ENCODE measurements at regions not wholly inside any gene's neighbourhood (a gene's known extent, or its start where the extent isn't known, plus 50 kb on each side); places are given as distances from the start of the nearest gene placed in this dataset.

- DNase-seq: no peak
Observed at GRCh38 chr3:150057227-150057626, 86.5 kb upstream of the PFN2 start.

- no peak for DNase-seq
Observed at GRCh38 chr3:150055332-150055731, 84.6 kb upstream of the PFN2 start.

- no peak for DNase-seq
Observed at GRCh38 chr3:150054635-150055034, 83.9 kb upstream of the PFN2 start.

GRCh38 chr3:150050510-150050909, 79.8 kb upstream of the PFN2 start:
- DNase-seq: no peak

GRCh38 chr3:150049317-150049716, 78.6 kb upstream of the PFN2 start:
- no peak for DNase-seq

DNA sequence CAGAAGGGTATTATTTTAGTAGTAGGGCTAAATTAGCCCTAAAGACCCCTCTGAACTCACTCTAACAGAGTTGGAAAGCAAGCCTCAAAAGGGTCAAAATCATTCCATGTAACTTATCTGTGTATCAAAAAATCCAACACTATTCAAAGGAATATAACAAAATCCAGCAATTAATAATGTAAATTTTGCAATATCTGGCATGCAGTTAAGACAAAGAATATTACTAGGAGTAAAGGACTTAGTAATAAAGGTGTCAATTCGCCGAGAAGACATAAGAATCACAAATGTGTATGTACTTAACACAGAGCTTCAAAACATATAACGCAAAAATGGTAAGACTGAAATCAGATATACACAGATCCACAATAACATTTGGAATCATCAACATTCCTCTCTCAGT, 71.2 kb upstream of the PFN2 start:
- no peak for DNase-seq

- no peak for DNase-seq
Observed at GRCh38 chr3:150040097-150040496, 69.4 kb upstream of the PFN2 start.

DNA sequence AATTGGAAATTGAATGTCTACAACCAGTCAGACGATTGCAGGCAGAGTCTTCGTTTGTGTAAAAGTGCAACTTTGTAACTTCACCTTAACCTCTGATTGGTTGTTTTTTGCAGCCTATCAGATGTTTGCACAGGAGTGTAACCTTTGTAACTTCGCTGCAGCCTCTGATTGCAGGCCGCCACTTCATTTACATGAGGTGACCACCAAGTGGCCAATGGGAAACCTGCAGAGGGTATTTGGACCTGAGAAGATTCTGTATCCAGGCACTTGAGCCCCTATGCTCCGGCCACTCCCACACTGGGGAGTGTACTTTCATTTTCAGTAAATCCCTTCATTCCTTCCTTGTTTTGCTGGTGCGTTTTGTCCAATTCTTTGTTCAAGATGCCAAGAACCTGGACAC, 68.1 kb upstream of the PFN2 start:
- no peak for DNase-seq

GRCh38 chr3:150036780-150037179, 66.1 kb upstream of the PFN2 start:
- no peak for DNase-seq

GRCh38 chr3:150035910-150036612, 65.4 kb upstream of the PFN2 start:
- DNase-seq: no peak

DNA sequence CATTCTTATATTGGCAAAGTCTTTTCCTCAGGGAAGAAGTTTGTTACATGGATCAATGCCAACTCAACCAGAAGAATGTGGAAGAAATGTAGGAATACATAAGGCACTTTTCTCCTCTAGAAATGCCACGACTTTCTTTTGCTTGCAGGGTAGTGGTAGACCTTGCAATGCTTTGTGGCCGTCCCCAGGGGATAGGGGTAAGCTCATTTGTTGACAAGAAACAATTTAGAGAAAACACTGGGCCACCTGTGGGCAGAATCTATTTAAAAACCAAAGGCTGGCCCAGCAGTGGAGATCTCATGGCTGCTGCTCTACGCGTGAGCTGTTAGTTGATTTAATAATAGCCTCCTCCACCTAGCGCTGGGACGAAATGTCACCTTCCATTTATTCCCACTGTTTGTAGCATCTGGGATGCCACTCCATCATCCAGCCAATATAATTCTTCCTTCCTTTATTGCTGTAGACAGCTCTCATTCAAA, 64.6 kb upstream of the PFN2 start:
- DNase-seq: no peak

DNA sequence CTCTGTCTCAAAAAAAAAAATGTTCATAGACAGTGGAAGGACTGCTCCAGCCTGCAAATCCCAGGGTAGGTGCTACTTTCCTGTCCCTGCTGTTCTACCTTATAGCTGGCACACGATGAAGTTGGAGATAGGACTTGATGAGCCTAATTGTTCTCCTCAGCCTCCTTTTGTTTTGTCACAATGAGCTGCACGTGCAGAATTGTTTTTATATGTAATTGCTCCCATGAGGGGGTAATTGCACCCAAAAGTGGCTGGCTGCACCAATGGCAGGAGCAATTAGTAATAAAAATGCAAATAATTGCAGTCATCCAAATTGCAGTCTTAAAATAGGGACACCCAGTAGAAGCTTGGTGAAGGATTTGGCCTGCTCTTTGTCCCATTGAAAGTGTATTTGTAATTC, 63.0 kb upstream of the PFN2 start:
- no peak for DNase-seq

GRCh38 chr3:150030841-150031240, 60.1 kb upstream of the PFN2 start:
- no peak for DNase-seq

DNA sequence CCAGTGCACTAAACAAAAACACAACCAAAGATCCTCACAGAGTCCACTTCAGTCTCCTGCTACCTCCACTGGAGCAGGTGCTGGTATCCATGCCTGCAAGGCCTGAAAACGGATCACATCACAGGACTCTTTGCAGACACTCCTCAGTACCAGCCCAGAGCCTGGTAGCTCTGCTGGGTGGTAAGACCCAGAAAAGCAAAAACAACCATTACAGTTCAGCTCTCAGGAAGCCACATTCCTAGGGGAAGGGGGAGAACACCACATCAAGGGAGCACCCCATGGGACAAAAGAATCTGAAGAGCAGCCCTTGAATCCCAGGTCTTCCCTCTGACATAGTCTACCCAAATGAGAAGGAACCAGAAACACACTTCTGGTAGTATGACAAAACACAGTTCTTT, 52.5 kb upstream of the PFN2 start:
- no peak for DNase-seq

DNA sequence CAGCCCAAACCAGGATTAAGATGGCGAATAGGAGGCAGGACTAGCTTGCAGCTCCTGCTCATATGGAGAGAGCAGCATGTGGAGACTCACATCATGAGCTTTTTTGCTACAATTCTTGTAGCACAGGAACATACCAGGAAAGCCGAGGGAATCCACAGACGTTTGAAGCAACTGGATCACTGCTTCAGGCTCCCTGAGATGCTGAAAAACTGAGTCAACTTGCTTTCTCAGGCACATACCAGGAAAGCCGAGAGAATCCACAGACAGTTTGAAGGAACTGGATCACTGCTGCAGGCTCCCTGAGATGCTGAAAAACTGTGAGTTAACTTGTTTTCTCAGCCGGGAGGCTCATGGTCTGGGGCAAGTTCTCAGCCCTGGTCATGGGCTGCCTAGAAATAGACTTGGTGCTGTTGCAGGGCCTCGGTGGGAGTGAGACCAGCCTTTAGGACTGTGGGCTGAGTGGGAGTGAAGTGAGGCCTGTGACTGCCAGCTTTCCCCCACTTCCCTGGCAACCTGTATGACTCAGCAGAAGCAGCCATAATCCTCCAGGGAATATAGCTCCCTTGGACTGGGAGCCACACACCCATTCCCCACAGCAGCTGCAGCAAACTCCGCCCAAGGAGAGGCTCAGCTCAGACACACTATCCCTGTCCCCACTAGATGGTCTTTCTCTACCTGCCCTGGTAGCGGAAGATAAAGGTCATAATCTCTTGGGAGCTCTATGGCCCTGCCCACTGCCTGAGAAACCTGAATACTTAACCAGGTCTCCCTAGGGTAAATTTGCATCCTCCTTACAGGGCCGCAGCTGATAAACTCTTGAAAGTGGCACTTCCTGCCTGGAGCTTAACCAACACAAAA, 51.9 kb upstream of the PFN2 start:
- peak; percentile 22 for DNase-seq

DNA sequence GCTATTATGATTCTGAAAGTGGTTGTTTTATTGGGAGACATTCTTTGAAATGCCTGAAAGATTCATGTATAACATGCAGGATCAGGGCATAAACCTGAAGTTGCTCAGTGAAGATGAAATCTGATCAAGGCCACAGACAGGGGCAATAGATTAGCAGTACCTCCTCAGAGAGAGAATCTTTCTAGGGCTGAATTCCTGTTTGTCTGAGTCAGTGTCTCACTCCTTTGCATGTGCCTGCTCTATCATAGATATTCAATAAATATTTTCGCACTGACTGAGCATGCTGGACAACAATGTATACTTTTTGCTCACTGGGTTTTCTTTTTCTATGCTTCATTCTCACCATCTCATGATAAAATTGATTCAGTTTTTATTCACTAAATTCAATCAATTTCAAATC, 49.8 kb upstream of the PFN2 start:
- peak; percentile 14 for DNase-seq
